Brain microvascular endothelial cell (primary cell): ENCODE measurements at regions not wholly inside any gene's neighbourhood (a gene's known extent, or its start where the extent isn't known, plus 50 kb on each side); places are given as distances from the start of the nearest gene placed in this dataset.

ENCODE experiments used
- DNase-seq: peaks from one replicate; pipeline ENCODE4 v3.0.0-alpha.2; 2020
- H3K27ac ChIP-seq: fragments of 250-450 bp; sonication (Bioruptor Pico); 2 replicates; pipeline ENCODE4 v1.5.1; 2020; ENCODE audit warnings: mild to moderate bottlenecking, moderate library complexity
- H3K27me3 ChIP-seq: fragments of 250-450 bp; sonication (Bioruptor Pico); replicated peaks from 2 replicates; pipeline ENCODE4 v1.5.1; 2020; ENCODE audit warnings: mild to moderate bottlenecking
- H3K36me3 ChIP-seq: fragments of 250-450 bp; sonication (Bioruptor Pico); replicated peaks from 2 replicates; pipeline ENCODE4 v1.5.1; 2020; ENCODE audit warnings: mild to moderate bottlenecking
- H3K4me3 ChIP-seq: 2 replicates; pipeline ENCODE4 v1.5.1; 2011; ENCODE audit warnings: low read depth, mild to moderate bottlenecking, control low read depth, low read length, moderate library complexity
- in situ Hi-C: cut with HindIII; loops from 2 replicates; pipeline ENCODE4 v1.10.0; 2017; ENCODE audit warnings: low sequenced_read_pairs, low pct_ligation_motif_present
- TF ChIP-seq, protein P1 (sequence below): IDR thresholded peaks from 2 replicates; pipeline ENCODE4 v1.5.1; 2011; ENCODE audit warnings: low read depth, mild to moderate bottlenecking, moderate library complexity, low read length, control low read depth, inconsistent platforms; ENCODE audit errors: missing control alignments

DNA sequence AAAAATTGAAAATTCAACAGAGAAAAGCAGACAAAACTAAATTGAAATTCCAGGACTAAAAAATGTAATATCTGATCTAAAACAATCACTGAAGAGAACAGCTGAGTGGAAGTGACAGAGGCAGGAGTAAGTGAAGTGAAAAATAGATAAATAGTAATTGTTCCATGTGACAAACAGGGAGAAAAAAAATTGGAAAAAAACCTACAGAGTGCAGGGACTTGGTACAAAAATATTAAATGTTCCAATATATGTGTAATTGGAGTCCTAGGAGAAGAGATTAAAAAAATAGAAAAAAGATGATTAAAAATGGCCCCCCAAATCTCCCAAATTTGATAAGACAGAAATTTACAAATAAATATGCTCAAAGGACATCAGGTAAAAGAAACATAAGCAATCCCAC, 63.4 kb upstream of the NAMPT start:
- no peak overlapping the region for H3K4me3 ChIP-seq
- H3K36me3 ChIP-seq, result no peaks in the 10 kb centered on the region
- no peak for DNase-seq
- no peak overlapping the region for H3K27ac ChIP-seq
- no peaks in the 10 kb centered on the region for H3K27me3 ChIP-seq
- in situ Hi-C loops, result no loop called here
- TF ChIP-seq, protein P1, sequence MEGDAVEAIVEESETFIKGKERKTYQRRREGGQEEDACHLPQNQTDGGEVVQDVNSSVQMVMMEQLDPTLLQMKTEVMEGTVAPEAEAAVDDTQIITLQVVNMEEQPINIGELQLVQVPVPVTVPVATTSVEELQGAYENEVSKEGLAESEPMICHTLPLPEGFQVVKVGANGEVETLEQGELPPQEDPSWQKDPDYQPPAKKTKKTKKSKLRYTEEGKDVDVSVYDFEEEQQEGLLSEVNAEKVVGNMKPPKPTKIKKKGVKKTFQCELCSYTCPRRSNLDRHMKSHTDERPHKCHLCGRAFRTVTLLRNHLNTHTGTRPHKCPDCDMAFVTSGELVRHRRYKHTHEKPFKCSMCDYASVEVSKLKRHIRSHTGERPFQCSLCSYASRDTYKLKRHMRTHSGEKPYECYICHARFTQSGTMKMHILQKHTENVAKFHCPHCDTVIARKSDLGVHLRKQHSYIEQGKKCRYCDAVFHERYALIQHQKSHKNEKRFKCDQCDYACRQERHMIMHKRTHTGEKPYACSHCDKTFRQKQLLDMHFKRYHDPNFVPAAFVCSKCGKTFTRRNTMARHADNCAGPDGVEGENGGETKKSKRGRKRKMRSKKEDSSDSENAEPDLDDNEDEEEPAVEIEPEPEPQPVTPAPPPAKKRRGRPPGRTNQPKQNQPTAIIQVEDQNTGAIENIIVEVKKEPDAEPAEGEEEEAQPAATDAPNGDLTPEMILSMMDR, result no peak

DNA sequence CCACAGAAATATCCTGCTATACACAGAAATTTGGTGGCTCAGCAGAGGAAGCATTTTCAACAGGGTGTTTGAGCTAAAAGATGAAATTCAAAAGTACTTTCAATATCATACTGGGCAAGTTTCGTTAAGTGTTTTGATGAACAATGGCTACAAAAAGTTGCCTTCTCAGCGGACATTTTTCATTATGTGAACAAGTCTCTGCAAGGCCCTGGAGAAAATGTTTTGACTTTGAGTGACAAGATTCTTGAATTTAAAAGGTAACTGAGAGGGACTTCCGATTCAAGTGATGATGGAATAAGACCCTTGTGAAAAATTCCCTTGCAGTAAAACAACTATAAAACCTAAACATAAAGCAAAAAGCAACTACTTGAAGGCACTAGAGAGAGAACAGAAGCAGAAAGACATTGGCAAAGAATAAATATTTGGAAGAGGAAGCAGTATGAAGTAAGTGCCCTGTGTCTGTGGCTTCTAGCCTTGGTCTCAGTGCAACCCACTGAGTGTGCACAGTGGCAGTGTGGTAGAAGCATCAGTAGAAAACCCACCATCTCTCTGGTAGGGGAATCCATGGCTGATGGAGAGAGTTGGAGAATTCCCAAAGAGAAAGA, 62.5 kb upstream of the NAMPT start:
- in situ Hi-C loops, result no loop called here
- TF ChIP-seq, protein P1, result no peak
- Histone ChIP-seq H3K4me3 (no peak overlapping the region), H3K36me3 (no peaks in the 10 kb centered on the region), H3K27ac (peak overlapping the region; percentile 86), H3K27me3 (no peaks in the 10 kb centered on the region)
- DNase-seq, result no peak

DNA sequence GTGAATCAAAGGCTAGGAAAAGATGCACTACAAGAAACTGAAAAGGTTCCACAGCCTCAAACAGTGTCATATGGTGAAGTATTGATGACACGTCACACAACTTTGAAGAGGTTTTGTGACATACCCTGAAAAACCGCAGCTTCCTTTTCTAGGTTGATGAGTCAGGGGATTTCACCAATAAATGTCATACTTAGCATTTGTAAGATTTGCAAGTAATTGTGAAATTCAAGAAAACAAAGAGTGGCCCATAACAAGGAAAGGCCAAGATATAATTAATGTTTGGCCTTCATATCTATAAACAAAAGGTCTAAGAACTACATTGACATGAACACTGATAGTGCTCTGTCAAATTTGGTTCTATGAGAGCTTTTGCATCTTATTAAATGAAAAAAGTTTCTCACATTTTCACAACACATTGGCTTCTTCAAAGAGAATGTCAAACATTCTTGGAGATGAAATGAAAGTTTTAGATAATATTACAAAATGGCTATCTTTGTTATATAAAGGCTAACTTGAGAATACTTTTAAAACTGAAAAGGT, 62.0 kb upstream of the NAMPT start:
- no peak overlapping the region for H3K4me3 ChIP-seq
- in situ Hi-C loops, result no loop called here
- H3K27me3 ChIP-seq, result no peaks in the 10 kb centered on the region
- peak; percentile 88 for DNase-seq
- H3K27ac ChIP-seq, result peak overlapping the region; percentile 86
- H3K36me3 ChIP-seq, result no peaks in the 10 kb centered on the region
- TF ChIP-seq, protein P1, result no peak

DNA sequence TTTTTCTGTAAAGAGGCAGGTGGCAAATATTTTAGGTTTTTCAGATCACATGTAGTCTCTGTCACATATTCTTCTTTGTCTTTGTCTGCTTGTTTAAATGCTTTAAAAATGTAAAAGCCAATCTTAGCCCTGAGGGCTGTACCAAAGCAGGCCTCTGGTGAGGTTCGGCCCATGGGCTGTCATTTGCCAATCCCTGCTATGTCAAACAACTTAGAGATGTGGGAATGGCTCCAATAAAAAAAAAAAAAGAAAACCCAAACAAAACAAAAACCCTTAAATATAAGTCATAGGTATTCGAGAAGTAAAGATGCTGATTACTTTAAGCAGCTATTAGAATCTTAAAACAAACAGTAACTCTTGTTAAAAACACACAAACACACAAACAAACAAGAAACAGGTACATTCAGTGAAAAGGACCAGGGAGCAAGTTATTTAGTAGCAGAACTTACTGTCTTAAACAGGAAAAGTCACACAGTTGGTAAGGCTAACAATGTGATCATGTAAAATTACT, 61.4 kb upstream of the NAMPT start:
- Histone ChIP-seq H3K4me3 (no peak overlapping the region), H3K27ac (peak overlapping the region; percentile 86)

DNA sequence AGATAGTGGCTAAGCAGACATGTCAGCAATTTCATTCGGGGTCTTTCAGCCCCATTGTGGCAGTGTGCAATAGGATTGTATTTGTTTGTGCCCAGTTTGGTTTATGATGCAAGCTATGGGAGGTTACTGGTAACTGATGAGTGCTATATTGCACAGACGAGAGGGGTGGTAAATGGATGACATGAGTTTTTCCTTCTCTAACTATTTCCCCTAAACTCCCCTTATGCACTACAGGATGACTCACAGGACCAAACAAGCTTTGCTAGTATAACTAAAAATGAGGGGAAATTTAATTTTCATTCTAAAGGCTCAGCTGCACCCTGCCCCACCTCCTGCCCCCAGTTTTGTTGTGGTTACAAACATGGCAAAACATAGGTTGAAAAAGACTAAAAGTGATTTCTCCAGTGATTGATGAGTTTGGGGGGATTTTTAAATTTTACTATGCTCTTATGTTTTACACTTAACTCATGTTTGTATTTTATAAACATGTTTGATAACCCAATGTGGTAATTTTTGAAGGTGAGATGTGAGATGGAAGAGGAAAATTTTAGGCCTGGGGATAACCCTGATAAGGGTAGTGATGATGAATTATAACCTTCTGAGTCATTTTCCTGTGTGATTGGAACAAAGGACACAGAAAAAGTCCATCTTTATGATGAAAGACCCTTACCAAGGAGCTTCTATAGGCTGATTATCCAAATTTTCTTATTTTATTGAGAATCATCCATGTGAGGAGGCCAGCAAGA, 60.8 kb upstream of the NAMPT start:
- Histone ChIP-seq H3K36me3 (no peaks in the 10 kb centered on the region), H3K27ac (peak overlapping the region; percentile 86), H3K4me3 (no peak overlapping the region), H3K27me3 (no peaks in the 10 kb centered on the region)
- TF ChIP-seq, protein P1, result no peak
- in situ Hi-C loops, result no loop called here
- DNase-seq, result no peak

More for the DNA sequence above, 61.4 kb upstream of the NAMPT start:
- TF ChIP-seq, protein P1, result no peak
- no peak for DNase-seq
- in situ Hi-C loops, result no loop called here
- Histone ChIP-seq H3K27me3 (no peaks in the 10 kb centered on the region), H3K36me3 (no peaks in the 10 kb centered on the region)
